IMR-90 (cell line): ENCODE measurements at regions not wholly inside any gene's neighbourhood (a gene's known extent, or its start where the extent isn't known, plus 50 kb on each side); places are given as distances from the start of the nearest gene placed in this dataset.

Experiments
- ATAC-seq: fragments of 200-7000 bp; cut with Tn5 transposase; 2 replicates; pipeline ENCODE4 v1.9.1; 2020; ENCODE audit warnings: low read depth, mild to moderate bottlenecking, moderate library complexity
- BruUV-seq: library from RNA; stranded (reverse); fragments of 400-500 nt; replicated peaks from 2 replicates; lab custom pipeline; 2021; lab: Mats Ljungman, UMichigan
- CTCF ChIA-PET: fragments of 300-600 bp; formaldehyde crosslinking; extraction: SDS; loops from one replicate; lab custom pipeline; 2021; ENCODE audit warnings: antibody characterized with exemption; lab: Yijun Ruan, JAX
- POLR2A ChIA-PET: fragments of 300-600 bp; sonication (Branson Sonifier 250); formaldehyde crosslinking; loops from one replicate; lab custom pipeline; 2022; ENCODE audit warnings: antibody characterized with exemption; ENCODE audit not compliant: unreplicated experiment; lab: Charles Lee
- DNase-seq: peaks from one replicate; pipeline ENCODE4 v3.0.0; 2013
- H2AFZ ChIP-seq: replicated peaks from 2 replicates; pipeline ENCODE3; 2013; ENCODE audit warnings: low read length, mild to moderate bottlenecking; ENCODE audit not compliant: poor library complexity
- H2AK5ac ChIP-seq: 2 replicates; pipeline ENCODE4 v1.6.1; 2013; ENCODE audit warnings: low read depth, low read length, inconsistent platforms
- H2AK9ac ChIP-seq: replicated peaks from 2 replicates; pipeline ENCODE3; 2013; ENCODE audit warnings: mild to moderate bottlenecking, low read depth, low read length, moderate library complexity; ENCODE audit not compliant: poor library complexity
- H2BK120ac ChIP-seq: 2 replicates; pipeline ENCODE4 v1.6.1; 2013; ENCODE audit warnings: low read depth, low read length, inconsistent platforms
- H2BK15ac ChIP-seq: 3 replicates; pipeline ENCODE4 v1.6.1; 2013; ENCODE audit warnings: low read depth, low read length, inconsistent platforms
- H2BK20ac ChIP-seq: 2 replicates; pipeline ENCODE4 v1.6.1; 2013; ENCODE audit warnings: low read depth, mild to moderate bottlenecking, inconsistent platforms, low read length, moderate library complexity
- H2BK5ac ChIP-seq: 2 replicates; pipeline ENCODE4 v1.6.1; 2013; ENCODE audit warnings: mild to moderate bottlenecking, low read depth, low read length, inconsistent platforms; ENCODE audit not compliant: poor library complexity, severe bottlenecking
- H3K14ac ChIP-seq: replicated peaks from 2 replicates; pipeline ENCODE4 v1.6.1; 2013; ENCODE audit warnings: low read depth, low read length, inconsistent platforms
- H3K18ac ChIP-seq: 2 replicates; pipeline ENCODE4 v1.6.1; 2013; ENCODE audit warnings: low read depth, low read length, control low read depth
- H3K23ac ChIP-seq: 2 replicates; pipeline ENCODE4 v1.6.1; 2013; ENCODE audit warnings: low read depth, low read length, inconsistent platforms
- H3K27ac ChIP-seq: 2 replicates; pipeline ENCODE4 v1.5.1; 2013; ENCODE audit warnings: mild to moderate bottlenecking, control low read depth, low read length; ENCODE audit not compliant: insufficient read depth
- H3K27me3 ChIP-seq: 2 replicates; pipeline ENCODE4 v1.6.1; 2013; ENCODE audit warnings: low read length; ENCODE audit not compliant: control insufficient read depth, insufficient read depth
- H3K36me3 ChIP-seq: 2 replicates; pipeline ENCODE4 v1.6.1; 2013; ENCODE audit warnings: low read length, mixed read lengths; ENCODE audit not compliant: control insufficient read depth, insufficient read depth
- H3K4ac ChIP-seq: 2 replicates; pipeline ENCODE4 v1.6.1; 2013; ENCODE audit warnings: low read depth, low read length, inconsistent platforms
- H3K4me1 ChIP-seq: 2 replicates; pipeline ENCODE4 v1.6.1; 2013; ENCODE audit warnings: low read length, mixed read lengths; ENCODE audit not compliant: control insufficient read depth, insufficient read depth
- H3K4me2 ChIP-seq: 2 replicates; pipeline ENCODE4 v1.6.1; 2013; ENCODE audit warnings: low read depth, mild to moderate bottlenecking, control low read depth, low read length, moderate library complexity
- H3K4me3 ChIP-seq: 2 replicates; pipeline ENCODE4 v1.5.1; 2013; ENCODE audit warnings: low read depth, mild to moderate bottlenecking, control low read depth, low read length, moderate library complexity; ENCODE audit not compliant: insufficient read depth
- H3K56ac ChIP-seq: 2 replicates; pipeline ENCODE4 v1.6.1; 2013; ENCODE audit warnings: low read length, inconsistent platforms; ENCODE audit not compliant: insufficient read depth; ENCODE audit errors: extremely low read depth
- H3K79me1 ChIP-seq, 2 experiments: 2 replicates each; pipeline ENCODE4 v1.6.1; 2013; ENCODE audit warnings: low read length in 2 of 2, inconsistent platforms in 1 of 2, low read depth in 1 of 2
- H3K9ac ChIP-seq: 2 replicates; pipeline ENCODE4 v1.6.1; 2013; ENCODE audit warnings: low read depth, low read length, control low read depth
- H3K9me1 ChIP-seq: 2 replicates; pipeline ENCODE4 v1.6.1; 2013; ENCODE audit warnings: low read length, inconsistent platforms; ENCODE audit not compliant: insufficient read depth
- H3K9me3 ChIP-seq: 2 replicates; pipeline ENCODE4 v1.6.1; 2013; ENCODE audit warnings: low read length; ENCODE audit not compliant: control insufficient read depth, insufficient read depth
- H4K20me1 ChIP-seq: 2 replicates; pipeline ENCODE4 v1.6.1; 2013; ENCODE audit warnings: low read length, inconsistent platforms; ENCODE audit not compliant: insufficient read depth
- H4K5ac ChIP-seq: 2 replicates; pipeline ENCODE4 v1.6.1; 2013; ENCODE audit warnings: mild to moderate bottlenecking, low read depth, low read length, control low read depth
- H4K8ac ChIP-seq, 2 experiments: 2 replicates each; pipeline ENCODE4 v1.6.1; 2013; ENCODE audit warnings: low read depth in 2 of 2, low read length in 2 of 2, control low read depth in 1 of 2, inconsistent platforms in 1 of 2
- H4K91ac ChIP-seq: 2 replicates; pipeline ENCODE4 v1.6.1; 2013; ENCODE audit warnings: low read depth, low read length, inconsistent platforms; ENCODE audit not compliant: insufficient read depth
- MXI1 ChIP-seq: IDR thresholded peaks from 2 replicates; pipeline ENCODE4 v1.6.1; 2012; ENCODE audit warnings: low read depth, mild to moderate bottlenecking, low read length, moderate library complexity, borderline replicate concordance
- NFE2L2 ChIP-seq: fragments of 150-350 bp; IDR thresholded peaks from 2 replicates; pipeline ENCODE4 v1.6.1; 2016; ENCODE audit warnings: low read depth, mild to moderate bottlenecking, low read length
- POLR2A ChIP-seq: IDR thresholded peaks from 2 replicates; pipeline ENCODE4 v1.6.1; 2012; ENCODE audit warnings: mild to moderate bottlenecking, low read depth, low read length
- SMC3 ChIP-seq: fragments of 150-350 bp; IDR thresholded peaks from 2 replicates; pipeline ENCODE4 v1.6.1; 2016; ENCODE audit warnings: low read depth, mild to moderate bottlenecking, antibody characterized with exemption, low read length, moderate library complexity
- USF2 ChIP-seq: fragments of 150-350 bp; IDR thresholded peaks from 2 replicates; pipeline ENCODE4 v1.6.1; 2017; ENCODE audit warnings: mild to moderate bottlenecking, antibody characterized with exemption, low read length, low read depth
- WGBS, 2 experiments: methylation state at CpG; one replicate each; pipeline versions ENCODE4 v1.1.5 to v1.1.7; 2013; ENCODE audit warnings: missing lambda C conversion rate in 2 of 2; ENCODE audit not compliant: insufficient read length in 1 of 2; ENCODE audit errors: extremely low coverage in 2 of 2; 5-methylcytosine and 5-hydroxymethylcytosine counted together
- dilution Hi-C: fragments of 300-500 bp; cut with HindIII; formaldehyde crosslinking; loops from one replicate; pipeline ENCODE4 v1.14.3; 2018; ENCODE audit warnings: low sequenced_read_pairs; ENCODE audit not compliant: unreplicated experiment
- in situ Hi-C: fragments of 300-500 bp; cut with MboI; formaldehyde crosslinking; loops from 3 replicates; pipeline ENCODE4 v1.14.3; 2019; ENCODE audit warnings: low sequenced_read_pairs, inconsistent platforms, mixed read lengths
- intact Hi-C: fragments of 100-400 bp; cut with micrococcal nuclease; formaldehyde crosslinking; loops from 2 replicates; pipeline ENCODE4 v1.10.0; 2022

- no peak overlapping the region for H2AFZ ChIP-seq
These were observed 210.9 kb downstream of the RTL9 start for GRCh38 chrX:110569506-110569905.

More at GRCh38 chrX:110569506-110569905, 210.9 kb downstream of the RTL9 start:
- Histone ChIP-seq H3K9ac (no peak overlapping the region), H3K56ac (no peak overlapping the region), H3K9me3 (no peaks in the 10 kb centered on the region), H3K23ac (no peak overlapping the region), H2BK15ac (no peak overlapping the region), H3K14ac (no peak overlapping the region), H4K91ac (no peak overlapping the region), H2BK20ac (no peak overlapping the region), H3K4me1 (no peaks in the 10 kb centered on the region), H2AK9ac (no peak overlapping the region), H2AK5ac (no peak overlapping the region), H3K79me1 (no peaks in the 10 kb centered on the region), H3K18ac (no peak overlapping the region), H3K4ac (no peak overlapping the region), H4K20me1 (no peaks in the 10 kb centered on the region), H3K4me2 (no peak overlapping the region), H3K4me3 (no peak overlapping the region), H3K27ac (no peak overlapping the region), H4K8ac (no peak overlapping the region), H3K27me3 (peaks cover 2% of the 10 kb centered on the region; the same call in 1 of the 2 replicates), H3K9me1 (no peaks in the 10 kb centered on the region), H4K5ac (no peak overlapping the region), H3K36me3 (no peaks in the 10 kb centered on the region), H2BK5ac (no peak overlapping the region), H2BK120ac (no peak overlapping the region)
- WGBS, 2 experiments, result no CpG with 5 or more reads among the region's 1 CpG
- no peak for DNase-seq
- ChIA-PET CTCF (no interaction called here), POLR2A (no interaction called here)
- dilution Hi-C loops, result no loop called here
- BruUV-seq, result no TSS peak
- no peak for ATAC-seq
- intact Hi-C loops, result no loop called here
- TF ChIP-seq USF2 (no peak), SMC3 (no peak), NFE2L2 (no peak), POLR2A (no peak), MXI1 (no peak)
- in situ Hi-C loops, result no loop called here
